Activated CD4-positive, alpha-beta memory T cell treated with anti-CD3 and anti-CD28 coated beads for 36 hours (primary cell): ENCODE measurements at regions not wholly inside any gene's neighbourhood (a gene's known extent, or its start where the extent isn't known, plus 50 kb on each side); places are given as distances from the start of the nearest gene placed in this dataset.
A peak's percentile ranks its signal among the peaks of the same experiment; 100 is the strongest.

ENCODE experiments used
- CTCF ChIA-PET: fragments of 350-600 bp; sonication (Branson Sonifier 250); formaldehyde crosslinking; loops from one replicate; lab custom pipeline; 2021; ENCODE audit warnings: antibody characterized with exemption, inconsistent platforms; lab: Charles Lee
- POLR2A ChIA-PET: fragments of 350-600 bp; sonication (Branson Sonifier 250); formaldehyde crosslinking; loops from one replicate; lab custom pipeline; 2021; ENCODE audit warnings: antibody characterized with exemption; lab: Charles Lee
- DNase-seq: peaks from one replicate; pipeline ENCODE4 v3.0.0-alpha.2; 2020
- H3K27ac Mint-ChIP-seq: one replicate; pipeline ENCODE4 v1.8.0; 2021; ENCODE audit warnings: mixed read lengths
- H3K27me3 Mint-ChIP-seq: one replicate; pipeline ENCODE4 v1.8.0; 2021; ENCODE audit warnings: mixed read lengths
- H3K36me3 Mint-ChIP-seq: one replicate; pipeline ENCODE4 v1.8.0; 2021; ENCODE audit warnings: mixed read lengths
- H3K4me1 Mint-ChIP-seq: one replicate; pipeline ENCODE4 v1.8.0; 2021; ENCODE audit warnings: low read depth, mixed read lengths
- H3K4me3 Mint-ChIP-seq: one replicate; pipeline ENCODE4 v1.8.0; 2021; ENCODE audit warnings: mild to moderate bottlenecking, mixed read lengths
- H3K9me3 Mint-ChIP-seq: one replicate; pipeline ENCODE4 v1.8.0; 2021; ENCODE audit warnings: mixed read lengths
- intact Hi-C: fragments of 100-400 bp; cut with micrococcal nuclease; formaldehyde crosslinking; loops from one replicate; pipeline ENCODE4 v1.15.1; 2023

GRCh38 chr5:66307647-66308241, 163.6 kb downstream of the SREK1 start:
- H3K27me3 Mint-ChIP-seq = peaks cover 8% of the 10 kb centered on the region
- peaks cover 3% of the 10 kb centered on the region for H3K4me1 Mint-ChIP-seq
- intact Hi-C loops = loop anchor here (1.0 to 10.0 kb wide), 5 partner anchors 133 to 900 kb away; no protein-coding TSS in a partner anchor
- CTCF ChIA-PET = interaction anchor here (0.6 to 5.1 kb wide), 34 partner anchors 9 to 611 kb away, joined by 3 to 100 read pairs (median 4); no protein-coding TSS in a partner anchor
- POLR2A ChIA-PET = interaction anchor here (1.5 kb wide), 1 partner anchor 449 kb away, joined by 3 read pairs; no protein-coding TSS in a partner anchor
- peaks cover 3% of the 10 kb centered on the region for H3K9me3 Mint-ChIP-seq
- no peaks in the 10 kb centered on the region for H3K36me3 Mint-ChIP-seq
- H3K4me3 Mint-ChIP-seq = no peak overlapping the region
- H3K27ac Mint-ChIP-seq = no peak overlapping the region
- DNase-seq = no peak

- H3K4me3 Mint-ChIP-seq = no peak overlapping the region
- no peaks in the 10 kb centered on the region for H3K36me3 Mint-ChIP-seq
- no peaks in the 10 kb centered on the region for H3K27me3 Mint-ChIP-seq
- CTCF ChIA-PET = interaction anchor here (0.5 to 1.6 kb wide), 4 partner anchors 9 to 445 kb away, joined by 3 to 4 read pairs (median 3); no protein-coding TSS in a partner anchor
- POLR2A ChIA-PET = no interaction called here
- peaks cover 3% of the 10 kb centered on the region for H3K4me1 Mint-ChIP-seq
- H3K27ac Mint-ChIP-seq = no peak overlapping the region
- intact Hi-C loops = no loop called here
- H3K9me3 Mint-ChIP-seq = peaks cover 17% of the 10 kb centered on the region
- no peak for DNase-seq
These were observed 168.2 kb downstream of the SREK1 start for GRCh38 chr5:66312266-66312665.

DNA sequence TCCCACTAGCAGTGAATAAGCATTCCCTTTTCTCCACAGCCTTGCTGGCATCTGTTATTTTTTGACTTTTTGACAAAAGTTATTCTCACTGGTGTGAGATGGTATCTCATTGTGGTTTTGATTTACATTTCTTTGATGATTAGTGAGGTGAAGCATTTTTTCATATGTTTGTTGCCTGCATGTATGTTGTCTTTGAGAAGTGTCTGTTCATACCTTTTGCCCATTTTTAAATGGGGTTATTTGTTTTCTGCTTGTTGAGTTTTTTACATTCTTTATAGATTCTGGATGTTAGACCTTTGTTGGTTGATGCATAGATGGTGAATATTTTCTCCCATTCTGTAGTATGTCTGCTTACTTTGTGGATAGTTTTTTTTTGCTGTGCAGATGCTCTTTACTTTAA, 171.7 kb downstream of the SREK1 start:
- Mint-ChIP-seq H3K4me1 (no peaks in the 10 kb centered on the region), H3K36me3 (no peaks in the 10 kb centered on the region), H3K4me3 (no peak overlapping the region), H3K27me3 (peaks cover 8% of the 10 kb centered on the region), H3K9me3 (peaks cover 17% of the 10 kb centered on the region), H3K27ac (no peak overlapping the region)
- intact Hi-C loops = no loop called here
- no peak for DNase-seq
- POLR2A ChIA-PET = no interaction called here
- CTCF ChIA-PET = interaction anchor here (4.2 kb wide), 1 partner anchor 9 kb away, joined by 19 read pairs; no protein-coding TSS in a partner anchor

GRCh38 chr5:66322786-66323528, 178.9 kb downstream of the SREK1 start:
- intact Hi-C loops = no loop called here
- Mint-ChIP-seq H3K9me3 (no peaks in the 10 kb centered on the region), H3K27ac (no peak overlapping the region), H3K4me1 (no peaks in the 10 kb centered on the region), H3K4me3 (no peak overlapping the region), H3K36me3 (no peaks in the 10 kb centered on the region), H3K27me3 (peaks cover 21% of the 10 kb centered on the region)
- POLR2A ChIA-PET = no interaction called here
- CTCF ChIA-PET = interaction anchor here (2.3 kb wide), 1 partner anchor 14 kb away, joined by 10 read pairs; no protein-coding TSS in a partner anchor
- no peak for DNase-seq

DNA sequence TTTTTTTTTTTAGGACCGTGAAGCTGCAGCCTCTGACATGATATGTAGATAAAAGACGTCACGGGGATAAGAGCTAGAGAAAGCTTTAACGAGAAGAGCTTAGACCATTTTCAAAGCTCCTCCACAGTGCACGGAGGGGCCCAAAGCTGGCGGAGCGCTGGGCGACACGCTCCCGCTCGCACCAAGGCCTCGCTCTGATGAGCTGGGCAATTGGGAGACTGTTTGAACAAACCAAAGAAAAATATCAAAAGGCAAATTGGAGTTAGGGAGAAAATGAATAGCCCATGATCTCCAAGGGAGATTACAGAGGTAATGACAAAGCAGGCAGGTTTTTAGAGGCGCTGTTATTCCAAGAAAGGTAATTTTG, 179.4 kb downstream of the SREK1 start:
- Mint-ChIP-seq H3K4me3 (no peak overlapping the region), H3K36me3 (no peaks in the 10 kb centered on the region), H3K27me3 (peaks cover 23% of the 10 kb centered on the region), H3K27ac (no peak overlapping the region), H3K9me3 (no peaks in the 10 kb centered on the region), H3K4me1 (peaks cover 3% of the 10 kb centered on the region)
- ChIA-PET POLR2A (no interaction called here), CTCF (interaction anchor here (1.7 to 2.3 kb wide), 2 partner anchors 15 to 17 kb away, joined by 5 to 10 read pairs; no protein-coding TSS in a partner anchor)
- DNase-seq = no peak
- intact Hi-C loops = no loop called here

GRCh38 chr5:66324357-66324756, 180.3 kb downstream of the SREK1 start:
- ChIA-PET POLR2A (no interaction called here), CTCF (interaction anchor here (1.7 to 2.3 kb wide), 2 partner anchors 16 to 18 kb away, joined by 5 to 10 read pairs; no protein-coding TSS in a partner anchor)
- Mint-ChIP-seq H3K4me3 (no peak overlapping the region), H3K9me3 (no peaks in the 10 kb centered on the region), H3K4me1 (peaks cover 10% of the 10 kb centered on the region), H3K27ac (no peak overlapping the region), H3K36me3 (no peaks in the 10 kb centered on the region), H3K27me3 (peaks cover 21% of the 10 kb centered on the region)
- DNase-seq = no peak
- intact Hi-C loops = no loop called here

- intact Hi-C loops = no loop called here
- no peaks in the 10 kb centered on the region for H3K36me3 Mint-ChIP-seq
- no peak overlapping the region for H3K27ac Mint-ChIP-seq
- H3K9me3 Mint-ChIP-seq = no peaks in the 10 kb centered on the region
- ChIA-PET CTCF (interaction anchor here (0.9 to 1.3 kb wide), 3 partner anchors 17 to 20 kb away, joined by 3 to 5 read pairs (median 3); no protein-coding TSS in a partner anchor), POLR2A (no interaction called here)
- DNase-seq = no peak
- peaks cover 18% of the 10 kb centered on the region for H3K27me3 Mint-ChIP-seq
- no peak overlapping the region for H3K4me3 Mint-ChIP-seq
- H3K4me1 Mint-ChIP-seq = peaks cover 14% of the 10 kb centered on the region
These were observed 182.2 kb downstream of the SREK1 start for GRCh38 chr5:66326276-66326675.

- H3K36me3 Mint-ChIP-seq = no peaks in the 10 kb centered on the region
- intact Hi-C loops = no loop called here
- no peak overlapping the region for H3K4me3 Mint-ChIP-seq
- H3K9me3 Mint-ChIP-seq = no peaks in the 10 kb centered on the region
- peaks cover 17% of the 10 kb centered on the region for H3K27me3 Mint-ChIP-seq
- peaks cover 14% of the 10 kb centered on the region for H3K4me1 Mint-ChIP-seq
- ChIA-PET POLR2A (no interaction called here), CTCF (interaction anchor here (1.9 kb wide), 1 partner anchor 19 kb away, joined by 10 read pairs; no protein-coding TSS in a partner anchor)
- no peak overlapping the region for H3K27ac Mint-ChIP-seq
- DNase-seq = no peak
These were observed 182.9 kb downstream of the SREK1 start for GRCh38 chr5:66327008-66327407.

DNA sequence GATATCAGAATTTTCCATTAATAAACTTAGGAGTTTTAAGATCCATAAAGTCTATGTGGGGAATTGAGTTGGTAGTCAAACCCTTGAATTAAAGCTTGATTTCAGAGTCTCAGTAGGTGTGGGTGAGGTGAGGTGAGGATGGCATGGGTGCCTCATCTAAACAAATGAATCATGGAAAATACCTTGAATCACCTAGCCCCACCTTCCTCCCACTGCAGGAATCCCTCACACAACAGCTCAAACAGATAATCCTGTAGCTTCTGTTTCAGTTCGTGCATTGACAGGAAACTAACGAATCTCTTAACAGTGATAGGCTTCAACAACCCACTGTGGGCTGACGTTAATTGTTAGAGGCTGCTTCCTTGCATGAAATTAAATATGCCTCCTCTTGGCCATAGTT, 185.0 kb downstream of the SREK1 start:
- peaks cover 14% of the 10 kb centered on the region for H3K4me1 Mint-ChIP-seq
- H3K36me3 Mint-ChIP-seq = no peaks in the 10 kb centered on the region
- intact Hi-C loops = loop anchor here (1.0 kb wide), 1 partner anchor 111 kb away; no protein-coding TSS in a partner anchor
- peak overlapping the region; percentile 30 for H3K27ac Mint-ChIP-seq
- ChIA-PET CTCF (interaction anchor here (0.6 to 1.0 kb wide), 3 partner anchors 23 to 1448 kb away, joined by 3 to 4 read pairs (median 3); no protein-coding TSS in a partner anchor), POLR2A (no interaction called here)
- peak; percentile 55 for DNase-seq
- no peak overlapping the region for H3K4me3 Mint-ChIP-seq
- peaks cover 12% of the 10 kb centered on the region for H3K27me3 Mint-ChIP-seq
- H3K9me3 Mint-ChIP-seq = no peaks in the 10 kb centered on the region

- Mint-ChIP-seq H3K36me3 (no peaks in the 10 kb centered on the region), H3K4me1 (peaks cover 14% of the 10 kb centered on the region), H3K27me3 (peaks cover 13% of the 10 kb centered on the region), H3K4me3 (no peak overlapping the region), H3K9me3 (no peaks in the 10 kb centered on the region), H3K27ac (no peak overlapping the region)
- intact Hi-C loops = no loop called here
- no peak for DNase-seq
- CTCF ChIA-PET = interaction anchor here (1.7 kb wide), 1 partner anchor 27 kb away, joined by 4 read pairs; no protein-coding TSS in a partner anchor
- POLR2A ChIA-PET = no interaction called here
These were observed 189.1 kb downstream of the SREK1 start for GRCh38 chr5:66333192-66333591.

DNA sequence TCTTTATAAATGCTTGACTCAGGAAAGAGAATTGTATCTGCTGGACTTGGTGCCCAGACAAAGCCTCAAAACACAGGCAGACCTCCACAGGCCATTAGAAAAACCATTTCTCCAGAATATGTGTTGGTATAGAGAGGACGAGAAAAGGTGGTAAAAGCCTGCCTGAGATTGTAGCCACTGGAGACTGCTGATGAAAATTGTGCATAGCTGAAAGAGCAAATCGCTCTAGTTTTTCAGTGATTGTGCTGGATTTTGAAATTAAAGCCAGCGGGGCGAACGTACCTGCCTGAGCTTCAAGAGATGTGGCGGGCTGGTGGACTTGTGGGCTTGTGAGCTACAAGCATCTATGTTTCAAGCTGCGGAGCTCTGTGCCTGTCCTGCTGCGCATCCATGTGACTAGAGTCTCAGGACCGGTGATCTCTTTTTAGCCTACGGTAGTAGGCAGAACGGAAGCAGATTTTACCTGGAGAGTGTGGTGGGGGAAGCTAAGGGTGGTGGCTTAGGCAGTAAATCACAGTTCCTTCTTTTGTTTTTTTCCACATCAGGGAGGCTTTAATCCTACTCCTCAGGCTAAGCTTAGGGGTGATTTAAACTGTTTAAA, 193.6 kb downstream of the SREK1 start:
- Mint-ChIP-seq H3K4me3 (no peak overlapping the region), H3K27ac (no peak overlapping the region), H3K9me3 (no peaks in the 10 kb centered on the region), H3K27me3 (peaks cover 9% of the 10 kb centered on the region), H3K4me1 (no peaks in the 10 kb centered on the region), H3K36me3 (no peaks in the 10 kb centered on the region)
- intact Hi-C loops = no loop called here
- no peak for DNase-seq
- ChIA-PET POLR2A (no interaction called here), CTCF (interaction anchor here (1.6 to 1.9 kb wide), 2 partner anchors 29 to 31 kb away, joined by 5 to 6 read pairs; no protein-coding TSS in a partner anchor)

DNA sequence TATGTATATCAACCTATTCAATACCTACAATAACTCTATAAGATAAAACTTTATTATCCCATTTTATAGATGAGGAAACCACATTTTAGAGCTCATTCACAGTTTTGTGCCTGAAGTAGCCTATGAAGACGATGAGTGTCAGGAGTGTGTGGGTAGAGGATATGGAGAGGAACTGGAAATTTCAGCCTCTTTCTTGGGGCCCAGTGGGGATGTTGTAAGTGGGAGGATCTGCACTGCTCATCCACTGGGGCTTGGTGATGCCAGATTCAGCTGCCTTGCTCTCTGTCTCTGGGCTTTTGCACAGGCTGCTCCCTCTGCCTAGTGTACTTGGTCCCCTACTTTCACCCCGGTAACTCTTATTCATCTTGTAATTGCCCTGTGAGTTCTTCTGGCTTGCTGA, 194.7 kb downstream of the SREK1 start:
- DNase-seq = no peak
- no peaks in the 10 kb centered on the region for H3K4me1 Mint-ChIP-seq
- no peak overlapping the region for H3K27ac Mint-ChIP-seq
- no peaks in the 10 kb centered on the region for H3K9me3 Mint-ChIP-seq
- intact Hi-C loops = no loop called here
- H3K36me3 Mint-ChIP-seq = no peaks in the 10 kb centered on the region
- H3K4me3 Mint-ChIP-seq = no peak overlapping the region
- ChIA-PET CTCF (no interaction called here), POLR2A (no interaction called here)
- H3K27me3 Mint-ChIP-seq = peaks cover 9% of the 10 kb centered on the region
